Liver (tissue), 8 donors: ENCODE measurements at regions not wholly inside any gene's neighbourhood (a gene's known extent, or its start where the extent isn't known, plus 50 kb on each side); places are given as distances from the start of the nearest gene placed in this dataset.

Source experiments
- DNase-seq: peaks from one replicate; pipeline ENCODE4 v3.0.0-alpha.2; 2017; ENCODE audit warnings: low spot score
- H3K27ac ChIP-seq, 2 donors: one replicate each; pipeline ENCODE4 v1.7.0; 2013; ENCODE audit warnings: inconsistent platforms in 2 of 2, low read length in 2 of 2, control low read depth in 1 of 2, low read depth in 1 of 2, mild to moderate bottlenecking in 1 of 2
- H3K27me3 ChIP-seq, 4 donors: one replicate each; pipeline versions ENCODE4 v1.6.1 to v1.7.0; 2013; ENCODE audit warnings: low read length in 3 of 4, inconsistent platforms in 1 of 4, mild to moderate bottlenecking in 1 of 4, moderate library complexity in 1 of 4; ENCODE audit not compliant: control insufficient read depth in 4 of 4, insufficient read depth in 4 of 4
- H3K36me3 ChIP-seq, 4 donors: one replicate each; pipeline versions ENCODE4 v1.6.1 to v1.7.0; 2013; ENCODE audit warnings: low read length in 3 of 4, mild to moderate bottlenecking in 3 of 4, low read depth in 1 of 4, moderate library complexity in 1 of 4; ENCODE audit not compliant: control insufficient read depth in 4 of 4, insufficient read depth in 3 of 4
- H3K4me1 ChIP-seq, 4 donors: one replicate each; pipeline versions ENCODE4 v1.6.1 to v1.7.0; 2013; ENCODE audit warnings: low read length in 3 of 4, mild to moderate bottlenecking in 3 of 4, moderate library complexity in 1 of 4; ENCODE audit not compliant: control insufficient read depth in 4 of 4, insufficient read depth in 4 of 4
- H3K4me3 ChIP-seq, 3 donors: one replicate each; pipeline versions ENCODE4 v1.6.1 to v1.7.0; 2013; ENCODE audit warnings: low read length in 3 of 3, control low read depth in 1 of 3, low read depth in 1 of 3, mild to moderate bottlenecking in 1 of 3
- H3K9ac ChIP-seq, 2 donors: one replicate each; pipeline ENCODE4 v1.7.0; 2013; ENCODE audit warnings: low read length in 2 of 2, mild to moderate bottlenecking in 2 of 2, moderate library complexity in 2 of 2, control low read depth in 1 of 2, low read depth in 1 of 2
- H3K9me3 ChIP-seq, 4 donors: one replicate each; pipeline versions ENCODE4 v1.6.1 to v1.7.0; 2013; ENCODE audit warnings: low read length in 3 of 4; ENCODE audit not compliant: control insufficient read depth in 4 of 4
- ATF3 ChIP-seq: IDR thresholded peaks from 2 replicates; pipeline ENCODE4 v1.6.1; 2016; ENCODE audit warnings: antibody characterized with exemption
- CTCF ChIP-seq: fragments of 150-350 bp; IDR thresholded peaks from 2 replicates; pipeline ENCODE4 v1.5.1; 2017; ENCODE audit warnings: improper control_type of control experiment, low read depth, low read length; ENCODE audit not compliant: missing input control
- FOXA1 ChIP-seq: IDR thresholded peaks from 2 replicates; pipeline ENCODE4 v1.6.1; 2016; ENCODE audit warnings: antibody characterized with exemption
- FOXA2 ChIP-seq: IDR thresholded peaks from 2 replicates; pipeline ENCODE4 v1.6.1; 2016; ENCODE audit warnings: antibody characterized with exemption
- GABPA ChIP-seq, 2 donors: IDR thresholded peaks in 1 of 2; conservative IDR thresholded peaks in 1 of 2; 2 replicates each; pipeline ENCODE4 v1.6.1; 2016; ENCODE audit warnings: antibody characterized with exemption in 2 of 2, mild to moderate bottlenecking in 1 of 2, moderate library complexity in 1 of 2
- HNF4A ChIP-seq, 2 donors: conservative IDR thresholded peaks; 2 replicates each; pipeline ENCODE4 v1.6.1; 2016; ENCODE audit warnings: antibody characterized with exemption in 2 of 2, mild to moderate bottlenecking in 2 of 2
- HNF4G ChIP-seq: IDR thresholded peaks from 2 replicates; pipeline ENCODE4 v1.6.1; 2016; ENCODE audit warnings: antibody characterized with exemption
- JUND ChIP-seq, 2 donors: IDR thresholded peaks; 2 replicates each; pipeline ENCODE4 v1.6.1; 2016; ENCODE audit warnings: antibody characterized with exemption in 2 of 2
- MAX ChIP-seq: IDR thresholded peaks from 2 replicates; pipeline ENCODE4 v1.6.1; 2016; ENCODE audit warnings: antibody characterized with exemption
- NR2F2 ChIP-seq: IDR thresholded peaks from 2 replicates; pipeline ENCODE4 v1.6.1; 2016; ENCODE audit warnings: antibody characterized with exemption
- RAD21 ChIP-seq, 2 donors: IDR thresholded peaks; 2 replicates each; pipeline ENCODE4 v1.6.1; 2016; ENCODE audit warnings: antibody characterized with exemption in 2 of 2, mild to moderate bottlenecking in 2 of 2
- REST ChIP-seq: IDR thresholded peaks from 2 replicates; pipeline ENCODE4 v1.6.1; 2016; ENCODE audit warnings: antibody characterized with exemption, mild to moderate bottlenecking
- RXRA ChIP-seq, 2 donors: IDR thresholded peaks; 2 replicates each; pipeline ENCODE4 v1.6.1; 2017 to 2018; ENCODE audit warnings: antibody characterized with exemption in 2 of 2, mild to moderate bottlenecking in 1 of 2
- SP1 ChIP-seq: IDR thresholded peaks from 2 replicates; pipeline ENCODE4 v1.6.1; 2018; ENCODE audit warnings: antibody characterized with exemption, mild to moderate bottlenecking
- TAF1 ChIP-seq: conservative IDR thresholded peaks from 2 replicates; pipeline ENCODE4 v1.6.1; 2016; ENCODE audit warnings: antibody characterized with exemption, mild to moderate bottlenecking
- YY1 ChIP-seq: IDR thresholded peaks from 2 replicates; pipeline ENCODE4 v1.6.1; 2016; ENCODE audit warnings: antibody characterized with exemption, mild to moderate bottlenecking
- ZBTB33 ChIP-seq: IDR thresholded peaks from 2 replicates; pipeline ENCODE4 v1.6.1; 2016; ENCODE audit warnings: antibody characterized with exemption
- whole genome bisulfite sequencing: extraction: QIAGEN DNeasy Blood & Tissue Kit; methylation state at CpG from one replicate; pipeline ENCODE4 v1.1.7; 2013; 5-methylcytosine and 5-hydroxymethylcytosine counted together
- donor health status: healthy.
- donor health status: healthy.
- donor health status: healthy.
- donor health status: healthy.
- donor health status: healthy.

- 75% methylated on average over 5 of the region's 5 CpGs for WGBS
- Histone ChIP-seq H3K4me1 (no peaks in the 10 kb centered on the region), H3K27ac (no peak overlapping the region), H3K9me3 (no peaks in the 10 kb centered on the region), H3K36me3 (no peaks in the 10 kb centered on the region), H3K4me3 (no peak overlapping the region), H3K27me3 (peaks cover 0 to 2% (median 0%) of the 10 kb centered on the region in 4 donors), H3K9ac (no peak overlapping the region)
- DNase-seq = no peak
- TF ChIP-seq REST (no peak), GABPA (IDR thresholded peaks at IDR 0.05 in 1 of 2, conservative IDR thresholded peaks at IDR 0.05 in 1 of 2) (no peak), HNF4G (no peak), FOXA2 (no peak), TAF1 (no peak), HNF4A (conservative IDR thresholded peaks at IDR 0.05) (no peak), JUND (IDR thresholded peaks at IDR 0.05) (no peak)
Observed at GRCh38 chr3:34360713-34361112, 562.3 kb downstream of the PDCD6IP start.

GRCh38 chr3:34361921-34362320, 563.5 kb downstream of the PDCD6IP start:
- Histone ChIP-seq H3K27me3 (peaks cover 0 to 2% (median 0%) of the 10 kb centered on the region in 4 donors), H3K36me3 (no peaks in the 10 kb centered on the region), H3K4me3 (no peak overlapping the region), H3K9me3 (peaks cover 0 to 1% (median 0%) of the 10 kb centered on the region in 4 donors), H3K27ac (no peak overlapping the region), H3K4me1 (no peaks in the 10 kb centered on the region), H3K9ac (no peak overlapping the region)
- no peak for DNase-seq
- 65% methylated on average over 5 of the region's 5 CpGs for WGBS
- TF ChIP-seq FOXA1 (no peak), MAX (no peak), SP1 (no peak), ZBTB33 (no peak), TAF1 (no peak), YY1 (no peak), GABPA (IDR thresholded peaks at IDR 0.05 in 1 of 2, conservative IDR thresholded peaks at IDR 0.05 in 1 of 2) (no peak), NR2F2 (no peak), JUND (IDR thresholded peaks at IDR 0.05) (no peak), RAD21 (IDR thresholded peaks at IDR 0.05) (no peak), ATF3 (no peak), REST (no peak), CTCF (no peak), HNF4G (no peak), RXRA (IDR thresholded peaks at IDR 0.05) (no peak)
